Renal pelvis (tissue), 1 donor: ENCODE measurements at regions not wholly inside any gene's neighbourhood (a gene's known extent, or its start where the extent isn't known, plus 50 kb on each side); places are given as distances from the start of the nearest gene placed in this dataset.
"Not testable (repeated sequence)": the region's sequence is repeated elsewhere in the genome, so short reads cannot be mapped to it uniquely, and the experiment has no call there.

Source experiments
- DNase-seq: peaks from one replicate; pipeline ENCODE4 v3.0.0-alpha.2; 2013

- no peak for DNase-seq
Measured at GRCh38 chr1:189211742-189212141, 1265.9 kb downstream of the BRINP3 start.

- no peak for DNase-seq
Measured at GRCh38 chr1:189212606-189213005, 1265.1 kb downstream of the BRINP3 start.

GRCh38 chr1:189216886-189217285, 1260.8 kb downstream of the BRINP3 start:
- no peak for DNase-seq

DNA sequence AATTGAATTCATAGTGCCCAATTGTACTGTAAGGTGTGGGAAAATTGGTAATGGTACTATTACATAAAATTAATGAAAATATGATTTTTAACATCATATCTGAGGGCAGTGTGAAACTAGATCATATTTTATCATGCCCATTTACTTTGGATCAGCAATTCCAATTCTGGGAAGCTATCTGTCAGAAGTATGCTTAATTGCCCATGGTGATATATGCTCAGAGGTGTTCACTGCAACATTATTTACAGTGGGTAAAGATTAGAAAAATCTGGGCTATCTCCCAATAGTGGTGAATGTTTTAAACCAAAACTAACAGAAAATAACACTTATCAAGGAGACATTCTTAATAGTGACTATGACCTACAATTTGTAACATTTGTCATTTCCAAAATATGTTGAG, 1260.0 kb downstream of the BRINP3 start:
- DNase-seq: no peak

GRCh38 chr1:189220750-189221149, 1256.9 kb downstream of the BRINP3 start:
- DNase-seq: no peak

DNA sequence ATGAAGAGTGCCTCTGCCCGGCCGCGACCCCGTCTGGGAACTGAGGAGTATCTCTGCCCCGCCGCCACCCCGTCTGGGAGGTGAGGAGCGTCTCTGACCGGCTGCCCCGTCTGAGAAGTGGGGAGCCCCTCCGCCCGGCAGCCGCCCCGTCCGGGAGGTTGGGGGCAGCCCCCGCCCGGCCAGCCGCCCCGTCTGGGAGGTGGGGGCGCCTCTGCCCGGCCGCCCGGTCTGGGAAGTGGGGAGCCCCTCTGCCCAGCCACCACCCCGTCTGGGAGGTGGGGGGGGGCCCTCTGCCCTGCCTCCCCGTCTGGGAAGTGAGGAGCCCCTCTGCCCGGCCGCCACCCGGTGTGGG, 1251.9 kb downstream of the BRINP3 start:
- DNase-seq: not testable (repeated sequence)

GRCh38 chr1:189226779-189227178, 1250.9 kb downstream of the BRINP3 start:
- DNase-seq: no peak

DNA sequence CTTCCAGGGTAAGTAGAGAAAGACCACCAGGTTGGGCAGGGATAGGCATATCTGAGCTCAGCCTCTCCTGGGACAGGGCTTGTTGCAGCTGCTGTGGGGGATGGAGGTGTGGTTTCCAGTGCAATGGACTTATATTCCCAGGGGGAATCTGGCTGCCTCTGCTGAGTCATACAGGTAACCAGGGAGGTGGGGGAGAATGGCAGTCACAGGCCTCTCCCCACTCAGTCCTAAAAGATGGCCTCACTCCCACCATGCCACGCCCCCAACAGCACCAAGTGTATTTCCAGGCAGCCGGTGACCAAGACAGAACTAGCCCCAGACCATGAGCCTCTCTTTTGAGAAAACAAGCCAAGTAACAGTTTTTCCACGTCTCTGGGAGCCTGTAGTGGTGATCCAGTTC, 1240.7 kb downstream of the BRINP3 start:
- no peak for DNase-seq

DNA sequence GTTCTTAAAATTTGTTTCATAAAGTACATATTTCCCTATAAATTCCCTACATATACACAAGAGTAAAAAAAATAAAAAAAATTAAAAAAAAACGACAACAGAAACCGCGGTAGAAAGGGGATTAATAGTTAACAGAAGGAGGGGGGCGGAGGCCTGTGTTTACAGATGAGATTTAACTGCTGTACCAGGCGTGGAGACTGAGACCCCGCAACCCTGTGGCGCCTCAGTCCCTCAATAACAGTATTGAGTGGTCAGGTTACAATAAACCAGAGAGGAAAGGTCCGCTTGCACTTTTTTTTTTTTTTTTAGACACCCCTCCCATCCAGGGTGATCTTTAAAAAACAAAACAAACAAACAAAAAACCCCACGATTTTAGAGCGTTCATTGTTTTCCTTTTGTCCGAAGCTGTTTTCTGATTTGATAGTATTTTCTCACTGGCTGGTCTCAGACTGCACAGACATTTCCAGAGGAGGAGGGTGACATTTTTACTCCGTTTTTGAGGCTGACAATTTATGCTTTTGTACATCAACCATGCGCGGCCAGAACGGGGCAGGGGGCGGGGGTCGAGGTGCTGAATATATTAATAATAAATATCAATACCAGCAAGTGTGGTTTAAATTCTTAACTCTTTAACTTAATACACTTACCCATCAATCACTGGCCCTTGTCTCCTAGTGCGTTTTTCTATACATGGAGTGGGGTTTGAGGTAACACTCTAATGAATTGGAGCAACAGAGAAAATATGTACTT, 1223.9 kb downstream of the BRINP3 start:
- no peak for DNase-seq

- DNase-seq: not testable (repeated sequence)
Measured at GRCh38 chr1:189261128-189261527, 1216.5 kb downstream of the BRINP3 start.

DNA sequence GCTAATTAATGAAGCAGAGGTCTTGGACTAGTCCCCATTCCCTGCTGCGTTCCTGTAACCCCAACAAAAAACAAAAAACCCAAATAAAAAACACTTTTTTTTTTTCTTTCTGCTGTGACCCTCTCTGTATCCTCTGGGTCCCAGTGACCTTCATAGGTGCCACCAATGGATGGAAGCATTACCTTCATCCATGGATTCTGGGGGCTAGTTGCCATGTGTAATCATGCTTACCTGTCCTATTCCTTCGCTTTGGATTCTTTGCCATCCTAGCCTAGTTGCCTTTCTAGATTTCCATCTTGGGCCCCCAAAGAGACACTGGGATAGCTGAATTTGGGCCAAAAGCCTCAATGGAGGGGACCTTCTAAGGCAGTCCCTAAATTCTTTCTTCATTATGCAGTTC, 1208.7 kb downstream of the BRINP3 start:
- no peak for DNase-seq

GRCh38 chr1:189274267-189274666, 1203.4 kb downstream of the BRINP3 start:
- DNase-seq: no peak

DNA sequence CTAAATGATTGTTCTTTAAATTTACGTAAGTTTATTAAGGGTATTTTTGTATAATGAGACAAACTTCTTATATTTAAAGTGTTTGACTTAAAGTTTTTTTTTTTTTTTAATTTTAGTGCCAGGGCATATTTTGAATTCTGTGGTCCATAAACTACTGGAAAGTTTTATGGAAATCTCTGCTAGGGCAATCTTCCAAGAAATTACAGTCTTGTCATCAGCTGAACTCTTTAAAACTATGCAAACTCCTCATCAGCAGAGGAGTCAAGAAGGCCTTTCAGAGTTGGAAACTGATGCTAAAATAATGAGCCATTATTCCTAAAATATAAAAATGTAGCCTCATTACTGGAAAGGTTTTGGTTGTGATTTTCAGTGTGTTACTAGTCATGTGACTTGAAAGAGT, 1201.9 kb downstream of the BRINP3 start:
- DNase-seq: no peak

DNA sequence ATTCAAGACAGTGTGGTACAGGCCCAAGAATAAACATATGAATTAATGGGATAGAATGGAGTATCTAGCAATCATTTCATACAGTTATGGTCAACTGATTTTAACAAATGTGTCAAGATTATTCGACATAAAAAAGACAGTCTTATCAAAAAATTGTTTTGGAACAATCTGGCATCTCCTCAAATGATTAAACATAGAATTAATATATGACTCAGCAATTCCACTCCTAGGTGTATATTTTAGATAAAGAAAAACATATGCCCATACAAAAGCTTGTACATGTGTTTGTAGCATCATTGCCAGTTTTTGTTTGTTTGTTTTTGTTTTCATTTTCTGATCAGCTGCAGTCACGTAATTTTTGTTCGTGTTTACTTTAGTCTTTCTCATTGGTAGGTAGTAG, 1188.3 kb downstream of the BRINP3 start:
- DNase-seq: no peak

GRCh38 chr1:189301235-189301634, 1176.4 kb downstream of the BRINP3 start:
- DNase-seq: no peak

- DNase-seq: no peak
Measured at GRCh38 chr1:189305279-189305678, 1172.4 kb downstream of the BRINP3 start.

- DNase-seq: no peak
Measured at GRCh38 chr1:189311915-189312314, 1165.7 kb downstream of the BRINP3 start.

GRCh38 chr1:189312499-189312898, 1165.2 kb downstream of the BRINP3 start:
- DNase-seq: no peak

GRCh38 chr1:189313488-189313887, 1164.2 kb downstream of the BRINP3 start:
- DNase-seq: no peak

- no peak for DNase-seq
Measured at GRCh38 chr1:189315035-189315901, 1162.4 kb downstream of the BRINP3 start.

DNA sequence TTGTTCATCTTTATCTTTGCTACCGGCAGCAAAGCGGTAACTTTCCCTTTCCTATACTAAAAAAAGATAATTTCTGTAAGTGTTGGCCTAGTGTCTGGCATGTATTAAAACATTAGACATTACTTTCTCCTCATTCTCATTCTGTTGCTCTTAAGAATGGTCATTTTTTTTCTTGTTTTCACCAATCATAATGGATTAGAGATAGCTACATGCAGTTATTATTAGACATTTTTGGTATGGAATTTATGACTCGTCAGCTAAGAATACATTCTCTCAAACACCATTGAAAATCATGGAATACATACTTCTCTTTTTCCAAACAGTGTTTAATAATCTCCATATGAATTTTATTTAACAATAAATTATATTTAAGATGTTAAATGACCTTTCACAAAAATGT, 1154.6 kb downstream of the BRINP3 start:
- no peak for DNase-seq

DNA sequence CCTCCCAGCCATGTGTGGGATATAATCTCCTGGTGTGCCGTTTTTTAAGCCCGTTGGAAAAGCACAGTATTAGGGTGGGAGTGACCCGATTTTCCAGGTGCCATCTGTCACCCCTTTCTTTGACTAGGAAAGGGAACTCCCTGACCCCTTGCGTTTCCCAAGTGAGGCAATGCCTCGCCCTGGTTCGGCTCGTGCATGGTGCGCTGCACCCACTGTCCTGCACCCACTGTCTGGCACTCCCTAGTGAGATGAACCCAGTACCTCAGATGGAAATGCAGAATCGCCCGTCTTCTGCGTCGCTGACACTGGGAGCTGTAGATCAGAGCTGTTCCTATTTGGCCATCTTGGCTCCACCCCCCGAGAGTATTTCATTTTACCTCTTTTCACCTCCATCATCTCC, 1146.6 kb downstream of the BRINP3 start:
- not testable (repeated sequence) for DNase-seq
